ENCODE measurements at regions not wholly inside any gene's neighbourhood (a gene's known extent, or its start where the extent isn't known, plus 50 kb on each side); places are given as distances from the start of the nearest gene placed in this dataset.

GRCh38 chr3:154728285-154728684, 298.3 kb upstream of the GPR149 start:
- no peak overlapping the region for H3K4me3 ChIP-seq (ENCODE audit: low read depth, low read length)
- ChIA-PET CTCF (no interaction called here), POLR2A (no interaction called here)
- DNase-seq (ENCODE audit: low read depth, low spot score), result no peak
- TF ChIP-seq, protein P1, sequence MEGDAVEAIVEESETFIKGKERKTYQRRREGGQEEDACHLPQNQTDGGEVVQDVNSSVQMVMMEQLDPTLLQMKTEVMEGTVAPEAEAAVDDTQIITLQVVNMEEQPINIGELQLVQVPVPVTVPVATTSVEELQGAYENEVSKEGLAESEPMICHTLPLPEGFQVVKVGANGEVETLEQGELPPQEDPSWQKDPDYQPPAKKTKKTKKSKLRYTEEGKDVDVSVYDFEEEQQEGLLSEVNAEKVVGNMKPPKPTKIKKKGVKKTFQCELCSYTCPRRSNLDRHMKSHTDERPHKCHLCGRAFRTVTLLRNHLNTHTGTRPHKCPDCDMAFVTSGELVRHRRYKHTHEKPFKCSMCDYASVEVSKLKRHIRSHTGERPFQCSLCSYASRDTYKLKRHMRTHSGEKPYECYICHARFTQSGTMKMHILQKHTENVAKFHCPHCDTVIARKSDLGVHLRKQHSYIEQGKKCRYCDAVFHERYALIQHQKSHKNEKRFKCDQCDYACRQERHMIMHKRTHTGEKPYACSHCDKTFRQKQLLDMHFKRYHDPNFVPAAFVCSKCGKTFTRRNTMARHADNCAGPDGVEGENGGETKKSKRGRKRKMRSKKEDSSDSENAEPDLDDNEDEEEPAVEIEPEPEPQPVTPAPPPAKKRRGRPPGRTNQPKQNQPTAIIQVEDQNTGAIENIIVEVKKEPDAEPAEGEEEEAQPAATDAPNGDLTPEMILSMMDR (IDR thresholded peaks at IDR 0.05; ENCODE audit: insufficient read depth, low read length, missing control alignments), result no peak

DNA sequence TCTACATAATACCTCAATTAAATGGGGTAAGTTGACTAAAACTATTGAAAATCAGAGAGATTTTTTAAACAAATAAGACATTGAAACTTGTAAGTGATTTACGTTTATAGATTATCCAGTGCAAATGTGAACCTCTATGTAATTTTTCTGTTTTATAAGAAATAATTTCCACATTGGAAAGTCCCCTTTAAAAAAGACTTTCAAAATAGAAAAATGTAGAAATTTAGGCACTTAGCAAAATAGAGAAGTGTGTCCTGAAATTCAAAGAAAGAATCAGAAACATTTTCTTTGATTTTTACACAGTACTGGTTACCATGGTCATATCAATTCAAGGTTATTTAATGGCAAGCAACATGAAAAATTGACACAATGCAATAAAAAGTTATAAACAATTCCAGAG, 290.9 kb upstream of the GPR149 start:
- DNase-seq (ENCODE audit: low read depth, low spot score), result no peak
- POLR2A ChIA-PET, result no interaction called here
- TF ChIP-seq, protein P1 (IDR thresholded peaks at IDR 0.05; ENCODE audit: insufficient read depth, low read length, missing control alignments), result no peak
- no peak overlapping the region for H3K4me3 ChIP-seq (ENCODE audit: low read depth, low read length)
- CTCF ChIA-PET, result no interaction called here

GRCh38 chr3:154718053-154718452, 288.1 kb upstream of the GPR149 start:
- TF ChIP-seq, protein P1 (IDR thresholded peaks at IDR 0.05; ENCODE audit: insufficient read depth, low read length, missing control alignments), result no peak
- ChIA-PET CTCF (no interaction called here), POLR2A (no interaction called here)
- H3K4me3 ChIP-seq (ENCODE audit: low read depth, low read length), result no peak overlapping the region
- DNase-seq (ENCODE audit: low read depth, low spot score), result no peak

GRCh38 chr3:154716170-154716569, 286.2 kb upstream of the GPR149 start:
- POLR2A ChIA-PET, result no interaction called here
- no peak overlapping the region for H3K4me3 ChIP-seq (ENCODE audit: low read depth, low read length)
- CTCF ChIA-PET, result no interaction called here
- no peak for DNase-seq (ENCODE audit: low read depth, low spot score)
- TF ChIP-seq, protein P1 (IDR thresholded peaks at IDR 0.05; ENCODE audit: insufficient read depth, low read length, missing control alignments), result no peak

- POLR2A ChIA-PET, result no interaction called here
- no peak for DNase-seq (ENCODE audit: low read depth, low spot score)
- CTCF ChIA-PET, result no interaction called here
Observed at GRCh38 chr3:154708554-154708953, 278.6 kb upstream of the GPR149 start.

DNA sequence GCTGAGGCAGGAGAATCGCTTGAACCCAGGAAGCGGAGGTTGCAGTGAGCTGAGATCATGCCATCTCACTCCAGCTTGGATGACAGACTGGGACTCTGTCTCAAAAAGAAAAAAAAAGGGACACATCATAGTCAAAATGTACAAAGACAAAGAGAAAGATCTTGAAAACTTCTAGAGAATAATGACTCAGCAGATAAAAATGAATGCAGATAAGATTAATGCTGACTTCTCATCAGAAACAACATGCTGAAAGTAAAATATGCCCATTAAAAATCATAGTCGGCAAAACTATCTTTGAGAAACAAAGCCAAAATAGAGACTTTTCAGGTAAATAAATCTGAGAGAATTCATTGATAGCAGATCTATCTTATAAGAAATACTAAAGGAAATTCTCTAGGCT, 271.1 kb upstream of the GPR149 start:
- TF ChIP-seq, protein P1 (IDR thresholded peaks at IDR 0.05; ENCODE audit: insufficient read depth, low read length, missing control alignments), result no peak
- CTCF ChIA-PET, result no interaction called here
- no peak overlapping the region for H3K4me3 ChIP-seq (ENCODE audit: low read depth, low read length)
- DNase-seq (ENCODE audit: low read depth, low spot score), result no peak
- POLR2A ChIA-PET, result no interaction called here

More at GRCh38 chr3:154708554-154708953, 278.6 kb upstream of the GPR149 start:
- no peak overlapping the region for H3K4me3 ChIP-seq (ENCODE audit: low read depth, low read length)
- TF ChIP-seq, protein P1 (IDR thresholded peaks at IDR 0.05; ENCODE audit: insufficient read depth, low read length, missing control alignments), result no peak
